ENCODE measurements at regions not wholly inside any gene's neighbourhood (a gene's known extent, or its start where the extent isn't known, plus 50 kb on each side); places are given as distances from the start of the nearest gene placed in this dataset.

- no peak for TF ChIP-seq CHD7 (IDR thresholded peaks at IDR 0.05; ENCODE audit: insufficient replicate concordance, low read length)
- no peak for TF ChIP-seq TBP (IDR thresholded peaks at IDR 0.05; ENCODE audit: low read depth, low read length)
- no peak for TF ChIP-seq BACH1 (IDR thresholded peaks at IDR 0.05; ENCODE audit: low read length)
- TF ChIP-seq SIN3A (conservative IDR thresholded peaks at IDR 0.05 in 1 of 2, IDR thresholded peaks at IDR 0.05 in 1 of 2; ENCODE audit: low read depth in 1 of 2, low read length in 2 of 2), result no peak
These were observed 688.4 kb upstream of the PIK3C3 start (continued) for GRCh38 chr18:41266616-41267015.

Data from H1 (cell line).